ENCODE measurements at regions not wholly inside any gene's neighbourhood (a gene's known extent, or its start where the extent isn't known, plus 50 kb on each side); places are given as distances from the start of the nearest gene placed in this dataset.

DNA sequence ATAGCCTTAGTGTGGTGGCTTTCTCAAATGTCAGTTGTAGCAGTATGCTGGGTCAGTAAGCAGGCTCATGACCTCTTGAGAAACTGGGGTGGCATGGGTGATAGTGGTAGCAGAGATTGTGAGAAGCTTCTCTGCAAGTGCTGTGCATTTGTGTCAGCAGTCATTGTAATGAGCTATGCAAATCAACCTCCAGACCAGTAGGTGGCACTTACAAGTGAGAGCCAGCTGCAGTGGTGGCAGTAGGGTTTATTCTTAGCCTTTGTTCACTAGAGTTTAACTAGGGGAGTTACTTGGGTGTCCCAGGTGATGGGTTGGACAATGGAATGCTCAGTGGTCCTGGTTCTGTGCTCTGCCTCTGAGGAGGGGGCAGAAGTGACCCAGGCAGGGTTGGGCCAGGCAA lies 818.7 kb downstream of the PCDH7 start:
- H3K4me3 Mint-ChIP-seq, result no peak overlapping the region
- H3K9me3 Mint-ChIP-seq, result peaks cover 7% of the 10 kb centered on the region
- ChIA-PET POLR2A (interaction anchor here (0.7 kb wide), 1 partner anchor 125 kb away, joined by 3 read pairs; no protein-coding TSS in a partner anchor), CTCF (no interaction called here)
- DNase-seq, result no peak
- H3K36me3 Mint-ChIP-seq (ENCODE audit: low read depth), result no peaks in the 10 kb centered on the region
- ATAC-seq (ENCODE audit: poor library complexity), result no peak
- Histone ChIP-seq H3K36me3 (ENCODE audit: insufficient read depth, low read length) (no peaks in the 10 kb centered on the region), H3K4me3 (ENCODE audit: low read length) (no peak overlapping the region), H3K9me3 (ENCODE audit: control insufficient read depth in 1 of 2, insufficient read depth in 1 of 2, low read length in 2 of 2) (peaks cover 0 to 3% of the 10 kb centered on the region in 2 experiments), H3K4me1 (ENCODE audit: insufficient read depth, low read length) (no peaks in the 10 kb centered on the region), H3K27me3 (ENCODE audit: control insufficient read depth in 1 of 2, insufficient read depth in 2 of 2, low read length in 2 of 2) (no peaks in the 10 kb centered on the region), H3K27ac (ENCODE audit: low read depth in 1 of 2, low read length in 2 of 2) (no peak overlapping the region)
- TF ChIP-seq, protein P1, sequence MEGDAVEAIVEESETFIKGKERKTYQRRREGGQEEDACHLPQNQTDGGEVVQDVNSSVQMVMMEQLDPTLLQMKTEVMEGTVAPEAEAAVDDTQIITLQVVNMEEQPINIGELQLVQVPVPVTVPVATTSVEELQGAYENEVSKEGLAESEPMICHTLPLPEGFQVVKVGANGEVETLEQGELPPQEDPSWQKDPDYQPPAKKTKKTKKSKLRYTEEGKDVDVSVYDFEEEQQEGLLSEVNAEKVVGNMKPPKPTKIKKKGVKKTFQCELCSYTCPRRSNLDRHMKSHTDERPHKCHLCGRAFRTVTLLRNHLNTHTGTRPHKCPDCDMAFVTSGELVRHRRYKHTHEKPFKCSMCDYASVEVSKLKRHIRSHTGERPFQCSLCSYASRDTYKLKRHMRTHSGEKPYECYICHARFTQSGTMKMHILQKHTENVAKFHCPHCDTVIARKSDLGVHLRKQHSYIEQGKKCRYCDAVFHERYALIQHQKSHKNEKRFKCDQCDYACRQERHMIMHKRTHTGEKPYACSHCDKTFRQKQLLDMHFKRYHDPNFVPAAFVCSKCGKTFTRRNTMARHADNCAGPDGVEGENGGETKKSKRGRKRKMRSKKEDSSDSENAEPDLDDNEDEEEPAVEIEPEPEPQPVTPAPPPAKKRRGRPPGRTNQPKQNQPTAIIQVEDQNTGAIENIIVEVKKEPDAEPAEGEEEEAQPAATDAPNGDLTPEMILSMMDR (IDR thresholded peaks at IDR 0.05), result no peak
- no peaks in the 10 kb centered on the region for H3K4me1 Mint-ChIP-seq (ENCODE audit: low read depth)
- no peak overlapping the region for H3K27ac Mint-ChIP-seq
- H3K27me3 Mint-ChIP-seq, result no peaks in the 10 kb centered on the region
- intact Hi-C loops (cut with DNase I, micrococcal nuclease), result no loop called here

DNA sequence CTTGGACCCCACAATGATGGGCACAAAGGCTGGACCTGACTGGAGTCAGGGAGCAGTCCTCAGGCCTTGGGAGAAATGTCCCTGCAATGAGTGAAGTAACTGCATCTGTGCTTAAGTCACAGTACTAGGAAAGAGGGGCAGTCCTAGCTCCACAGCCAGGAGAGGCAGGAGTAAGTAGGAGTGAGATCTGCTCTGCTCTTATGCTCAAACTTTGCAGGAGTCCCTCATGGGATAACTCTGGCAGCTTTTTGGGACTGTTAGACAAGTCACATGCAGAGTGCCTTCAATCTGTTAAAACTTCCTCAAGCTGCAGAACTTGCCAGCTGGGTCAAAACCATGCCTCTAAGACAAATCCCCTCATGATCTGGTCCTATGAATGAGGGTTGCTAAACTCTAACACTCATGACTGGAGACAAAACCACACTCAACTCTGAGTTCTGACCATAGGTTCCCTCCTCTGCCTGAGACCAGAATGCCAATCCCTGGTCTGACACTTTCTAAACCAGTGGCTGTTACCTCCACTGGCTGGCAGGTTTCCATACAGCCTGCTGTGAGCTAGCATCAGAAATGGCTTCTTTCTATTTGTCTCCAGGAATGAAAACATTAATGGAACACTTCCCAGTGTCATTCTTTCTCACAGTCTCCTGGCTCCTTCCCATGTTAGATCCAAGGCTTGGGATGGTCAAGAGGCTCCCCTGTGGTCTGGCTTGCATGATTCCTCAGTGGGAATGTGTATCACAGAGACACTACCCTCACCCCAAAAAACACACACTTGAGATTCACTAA lies 819.3 kb downstream of the PCDH7 start:
- Mint-ChIP-seq H3K9me3 (peaks cover 4% of the 10 kb centered on the region), H3K27me3 (no peaks in the 10 kb centered on the region), H3K27ac (no peak overlapping the region), H3K4me1 (ENCODE audit: low read depth) (no peaks in the 10 kb centered on the region), H3K4me3 (no peak overlapping the region), H3K36me3 (ENCODE audit: low read depth) (no peaks in the 10 kb centered on the region)
- Histone ChIP-seq H3K27ac (ENCODE audit: low read depth in 1 of 2, low read length in 2 of 2) (no peak overlapping the region), H3K4me1 (ENCODE audit: insufficient read depth, low read length) (no peaks in the 10 kb centered on the region), H3K36me3 (ENCODE audit: insufficient read depth, low read length) (no peaks in the 10 kb centered on the region), H3K4me3 (ENCODE audit: low read length) (no peak overlapping the region), H3K27me3 (ENCODE audit: control insufficient read depth in 1 of 2, insufficient read depth in 2 of 2, low read length in 2 of 2) (no peaks in the 10 kb centered on the region), H3K9me3 (ENCODE audit: control insufficient read depth in 1 of 2, insufficient read depth in 1 of 2, low read length in 2 of 2) (peaks cover 0 to 3% of the 10 kb centered on the region in 2 experiments)
- DNase-seq, result no peak
- no peak for ATAC-seq (ENCODE audit: poor library complexity)
- ChIA-PET CTCF (no interaction called here), POLR2A (no interaction called here)
- intact Hi-C loops (cut with DNase I, micrococcal nuclease), result no loop called here
- TF ChIP-seq, protein P1 (IDR thresholded peaks at IDR 0.05), result no peak

DNA sequence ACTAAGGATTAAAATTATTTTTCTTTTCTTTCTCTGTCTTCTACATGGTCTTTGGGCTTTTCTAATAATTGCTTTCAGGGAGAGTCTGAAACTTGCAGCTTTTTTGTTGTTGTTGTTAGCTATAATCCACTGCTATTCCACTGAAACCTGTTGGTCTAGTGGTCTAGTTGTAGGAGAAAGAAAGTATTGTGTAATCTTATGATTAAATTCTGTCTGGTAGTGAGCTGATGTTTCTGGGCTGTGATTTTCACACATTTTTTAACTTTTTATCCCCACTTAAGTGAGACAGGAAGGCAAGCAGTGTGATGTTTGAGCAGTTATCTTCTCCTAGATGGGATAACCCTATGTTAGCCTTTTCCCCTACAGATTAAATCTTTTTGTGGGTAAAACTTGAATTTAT lies 825.2 kb downstream of the PCDH7 start:
- no peaks in the 10 kb centered on the region for H3K4me1 Mint-ChIP-seq (ENCODE audit: low read depth)
- no peak for ATAC-seq (ENCODE audit: poor library complexity)
- CTCF ChIA-PET, result no interaction called here
- no peaks in the 10 kb centered on the region for H3K27me3 Mint-ChIP-seq
- no peak for DNase-seq
- H3K9me3 ChIP-seq (ENCODE audit: control insufficient read depth in 1 of 2, insufficient read depth in 1 of 2, low read length in 2 of 2), result no peaks in the 10 kb centered on the region
- no peak overlapping the region for H3K4me3 Mint-ChIP-seq
- H3K4me3 ChIP-seq (ENCODE audit: low read length), result no peak overlapping the region
- H3K9me3 Mint-ChIP-seq, result peaks cover 2% of the 10 kb centered on the region
- no peaks in the 10 kb centered on the region for H3K36me3 ChIP-seq (ENCODE audit: insufficient read depth, low read length)
- no peaks in the 10 kb centered on the region for H3K36me3 Mint-ChIP-seq (ENCODE audit: low read depth)
- TF ChIP-seq, protein P1 (IDR thresholded peaks at IDR 0.05), result no peak
- no peaks in the 10 kb centered on the region for H3K4me1 ChIP-seq (ENCODE audit: insufficient read depth, low read length)
- H3K27ac ChIP-seq (ENCODE audit: low read depth in 1 of 2, low read length in 2 of 2), result no peak overlapping the region
- H3K27me3 ChIP-seq (ENCODE audit: control insufficient read depth in 1 of 2, insufficient read depth in 2 of 2, low read length in 2 of 2), result no peaks in the 10 kb centered on the region
- POLR2A ChIA-PET, result no interaction called here
- H3K27ac Mint-ChIP-seq, result no peak overlapping the region
- intact Hi-C loops (cut with DNase I, micrococcal nuclease), result no loop called here
